SK-N-SH (cell line): ENCODE measurements at regions not wholly inside any gene's neighbourhood (a gene's known extent, or its start where the extent isn't known, plus 50 kb on each side); places are given as distances from the start of the nearest gene placed in this dataset.

ENCODE experiments used
- CTCF ChIA-PET: fragments of 300-600, 350-600 bp; formaldehyde crosslinking; extraction: SDS; loops from one replicate; lab custom pipeline; 2021; lab: Yijun Ruan, JAX
- POLR2A ChIA-PET: fragments of 350-600 bp; sonication (Branson Sonifier 250); formaldehyde crosslinking; extraction: SDS; loops from one replicate; lab custom pipeline; 2020; ENCODE audit warnings: antibody characterized with exemption, inconsistent platforms; lab: Yijun Ruan, JAX
- DNase-seq: peaks from one replicate; pipeline ENCODE4 v3.0.0; 2012
- H2AFZ ChIP-seq: fragments of 200-600 bp; sonication (generic); 2 replicates; pipeline ENCODE4 v1.8.1; 2016; ENCODE audit warnings: antibody characterized with exemption, mild to moderate bottlenecking, low read depth
- H3F3A ChIP-seq: fragments of 200-600 bp; sonication (generic); replicated peaks from 2 replicates; pipeline ENCODE3; 2016; ENCODE audit warnings: antibody characterized with exemption, mild to moderate bottlenecking; ENCODE audit not compliant: insufficient read depth
- H3K27ac ChIP-seq, 2 experiments: fragments of 200-500 bp in 1 of 2; fragments of 200-600 bp in 1 of 2; sonication (Bioruptor generic) in 1 of 2; sonication (generic), shearing (Covaris generic) in 1 of 2; 2 replicates each; pipeline versions ENCODE4 v1.5.1 to v1.6.1; 2014 to 2016; ENCODE audit warnings: low read depth in 2 of 2, inconsistent platforms in 1 of 2, low read length in 1 of 2, mild to moderate bottlenecking in 1 of 2, mixed read lengths in 1 of 2
- H3K27me3 ChIP-seq: fragments of 200-600 bp; sonication (generic), shearing (Covaris generic); 2 replicates; pipeline ENCODE4 v1.6.1; 2016; ENCODE audit warnings: mixed run types; ENCODE audit not compliant: insufficient read depth
- H3K36me3 ChIP-seq, 2 experiments: fragments of 200-500 bp in 1 of 2; fragments of 200-600 bp in 1 of 2; sonication (Bioruptor generic) in 1 of 2; sonication (generic) in 1 of 2; replicated peaks in 1 of 2; 2 replicates each; pipeline versions ENCODE3 to v1.5.1; 2014 to 2016; ENCODE audit warnings: low read length in 1 of 2, mild to moderate bottlenecking in 1 of 2; ENCODE audit not compliant: insufficient read depth in 2 of 2, control insufficient read depth in 1 of 2
- H3K4me1 ChIP-seq, 2 experiments: fragments of 200-500 bp in 1 of 2; fragments of 200-600 bp in 1 of 2; sonication (Bioruptor generic) in 1 of 2; sonication (generic), shearing (Covaris generic) in 1 of 2; 2 replicates each; pipeline versions ENCODE4 v1.5.1 to v1.6.1; 2014 to 2016; ENCODE audit warnings: low read depth in 1 of 2, low read length in 1 of 2, mixed run types in 1 of 2; ENCODE audit not compliant: insufficient read depth in 2 of 2, control insufficient read depth in 1 of 2
- H3K4me2 ChIP-seq: fragments of 200-600 bp; sonication (generic), shearing (Covaris generic); 2 replicates; pipeline ENCODE4 v1.6.1; 2017; ENCODE audit warnings: mixed run types
- H3K4me3 ChIP-seq, 2 experiments: fragments of 200-500 bp in 1 of 2; fragments of 200-600 bp in 1 of 2; sonication (Bioruptor generic) in 1 of 2; sonication (generic), shearing (Covaris generic) in 1 of 2; 2 replicates each; pipeline versions ENCODE4 v1.5.1 to v1.8.1; 2014 to 2016; ENCODE audit warnings: low read depth in 2 of 2, inconsistent platforms in 1 of 2, low read length in 1 of 2, mild to moderate bottlenecking in 1 of 2, mixed read lengths in 1 of 2, moderate library complexity in 1 of 2
- H3K79me2 ChIP-seq: fragments of 200-600 bp; sonication (generic); 2 replicates; pipeline ENCODE4 v1.8.1; 2017; ENCODE audit warnings: mild to moderate bottlenecking; ENCODE audit not compliant: insufficient read depth
- H3K9ac ChIP-seq: fragments of 200-600 bp; sonication (generic); 2 replicates; pipeline ENCODE4 v1.6.1; 2017; ENCODE audit warnings: mixed run types
- H3K9me2 ChIP-seq: fragments of 200-600 bp; sonication (generic); 2 replicates; pipeline ENCODE4 v1.6.1; 2017; ENCODE audit warnings: mixed run types
- H3K9me3 ChIP-seq: fragments of 200-600 bp; sonication (generic); 2 replicates; pipeline ENCODE4 v1.6.1; 2017; ENCODE audit warnings: mixed run types, mild to moderate bottlenecking, moderate library complexity
- H4K20me1 ChIP-seq: fragments of 200-600 bp; sonication (generic); 2 replicates; pipeline ENCODE4 v1.6.1; 2017; ENCODE audit warnings: mild to moderate bottlenecking, mixed run types; ENCODE audit not compliant: insufficient read depth
- CHD2 ChIP-seq: fragments of 150-350 bp; IDR thresholded peaks from 2 replicates; pipeline ENCODE4 v1.6.1; 2018; ENCODE audit warnings: low read length; ENCODE audit not compliant: partially characterized antibody
- ELF1 ChIP-seq: IDR thresholded peaks from 2 replicates; pipeline ENCODE4 v1.4.0; 2012
- EP300 ChIP-seq, 2 experiments: IDR thresholded peaks; 2 replicates each; pipeline versions ENCODE4 v1.4.0 to v1.6.1; 2012; ENCODE audit warnings: borderline replicate concordance in 1 of 2, low read depth in 1 of 2, low read length in 1 of 2
- EZH2phosphoT487 ChIP-seq: fragments of 200-600 bp; sonication (generic); IDR thresholded peaks from 2 replicates; pipeline ENCODE4 v1.6.1; 2017; ENCODE audit warnings: low read depth, mixed run types, mild to moderate bottlenecking, antibody characterized with exemption, moderate library complexity, borderline replicate concordance
- GABPA ChIP-seq: IDR thresholded peaks from 2 replicates; pipeline ENCODE4 v1.4.0; 2012; ENCODE audit warnings: low read depth, mild to moderate bottlenecking
- GATA2 ChIP-seq: sonication (generic); formaldehyde crosslinking; IDR thresholded peaks from 2 replicates; pipeline ENCODE4 v1.5.0; 2020; ENCODE audit warnings: mild to moderate bottlenecking, missing genetic modification reagents
- MAX ChIP-seq: IDR thresholded peaks from 2 replicates; pipeline ENCODE4 v1.4.0; 2012; ENCODE audit warnings: low read depth
- MXI1 ChIP-seq: IDR thresholded peaks from 2 replicates; pipeline ENCODE4 v1.6.1; 2012; ENCODE audit warnings: mild to moderate bottlenecking, low read depth, low read length, improper control_type of control experiment
- NFIC ChIP-seq: IDR thresholded peaks from 2 replicates; pipeline ENCODE4 v1.4.0; 2012; ENCODE audit warnings: borderline replicate concordance
- NRF1 ChIP-seq: IDR thresholded peaks from 2 replicates; pipeline ENCODE4 v1.6.1; 2012; ENCODE audit warnings: low read depth, mild to moderate bottlenecking, low read length
- PBX3 ChIP-seq: IDR thresholded peaks from 2 replicates; pipeline ENCODE4; 2012
- POLR2AphosphoS5 ChIP-seq: IDR thresholded peaks from 2 replicates; pipeline ENCODE4 v1.6.1; 2012; ENCODE audit warnings: low read depth, low read length
- RFX5 ChIP-seq: IDR thresholded peaks from 2 replicates; pipeline ENCODE4 v1.6.1; 2012; ENCODE audit warnings: mild to moderate bottlenecking, improper control_type of control experiment, low read length
- RXRA ChIP-seq: IDR thresholded peaks from 2 replicates; pipeline ENCODE4 v1.4.0; 2012; ENCODE audit warnings: low read depth, mild to moderate bottlenecking, borderline replicate concordance
- SMC3 ChIP-seq: IDR thresholded peaks from 2 replicates; pipeline ENCODE4 v1.6.1; 2012; ENCODE audit warnings: low read depth, low read length, improper control_type of control experiment
- TCF12 ChIP-seq: IDR thresholded peaks from 2 replicates; pipeline ENCODE4 v1.4.0; 2012
- USF2 ChIP-seq: fragments of 150-350 bp; IDR thresholded peaks from 2 replicates; pipeline ENCODE4 v1.6.1; 2017; ENCODE audit warnings: antibody characterized with exemption, low read length, low read depth, borderline replicate concordance
- YY1 ChIP-seq: IDR thresholded peaks from 2 replicates; pipeline ENCODE4 v1.4.0; 2012; ENCODE audit warnings: low read depth, mild to moderate bottlenecking
- WGBS: methylation state at CpG from one replicate; pipeline ENCODE4 v1.1.6; 2017; ENCODE audit warnings: low lambda C conversion rate; 5-methylcytosine and 5-hydroxymethylcytosine counted together
- TF ChIP-seq, protein P1 (sequence below): IDR thresholded peaks from 2 replicates; pipeline ENCODE4 v1.4.0; 2012; ENCODE audit warnings: low read depth, borderline replicate concordance

DNA sequence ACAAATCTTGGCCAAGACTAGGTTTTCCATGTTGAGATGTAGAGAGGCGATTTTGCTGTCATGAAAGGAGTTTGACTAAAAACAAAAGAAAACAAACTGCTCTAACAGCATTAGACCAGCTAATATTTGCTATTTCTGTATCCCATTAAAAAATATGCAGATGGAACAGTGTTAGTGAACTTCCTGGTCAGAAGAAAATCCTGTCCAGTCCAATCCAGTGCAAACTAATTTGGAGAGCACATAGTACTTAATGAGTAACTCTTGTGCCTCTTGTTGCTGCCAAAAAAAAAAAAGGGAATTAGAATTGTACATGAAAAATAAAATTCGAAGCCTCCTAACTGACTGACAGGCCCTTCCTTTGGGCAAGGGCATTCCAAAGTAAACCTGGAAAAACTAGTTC is 298.8 kb downstream of the ETNK1 start:
- Histone ChIP-seq H3K9ac (no peak overlapping the region), H3K9me3 (no peaks in the 10 kb centered on the region), H2AFZ (no peak overlapping the region), H3K79me2 (no peaks in the 10 kb centered on the region), H3K36me3 (no peaks in the 10 kb centered on the region), H3K4me1 (no peaks in the 10 kb centered on the region), H3K27me3 (no peaks in the 10 kb centered on the region), H3K4me3 (no peak overlapping the region), H3K4me2 (no peak overlapping the region), H3K9me2 (no peaks in the 10 kb centered on the region), H3F3A (no peaks in the 10 kb centered on the region), H3K27ac (no peak overlapping the region), H4K20me1 (no peaks in the 10 kb centered on the region)
- TF ChIP-seq GABPA (no peak), EP300 (IDR thresholded peaks at IDR 0.05; ENCODE audit: borderline replicate concordance in 1 of 2, low read depth in 1 of 2, low read length in 1 of 2) (no peak), SMC3 (no peak), POLR2AphosphoS5 (no peak), RFX5 (no peak), ELF1 (no peak), GATA2 (CRISPR knock-in tag) (no peak), PBX3 (no peak), MXI1 (no peak), RXRA (no peak)
- TF ChIP-seq, protein P1, sequence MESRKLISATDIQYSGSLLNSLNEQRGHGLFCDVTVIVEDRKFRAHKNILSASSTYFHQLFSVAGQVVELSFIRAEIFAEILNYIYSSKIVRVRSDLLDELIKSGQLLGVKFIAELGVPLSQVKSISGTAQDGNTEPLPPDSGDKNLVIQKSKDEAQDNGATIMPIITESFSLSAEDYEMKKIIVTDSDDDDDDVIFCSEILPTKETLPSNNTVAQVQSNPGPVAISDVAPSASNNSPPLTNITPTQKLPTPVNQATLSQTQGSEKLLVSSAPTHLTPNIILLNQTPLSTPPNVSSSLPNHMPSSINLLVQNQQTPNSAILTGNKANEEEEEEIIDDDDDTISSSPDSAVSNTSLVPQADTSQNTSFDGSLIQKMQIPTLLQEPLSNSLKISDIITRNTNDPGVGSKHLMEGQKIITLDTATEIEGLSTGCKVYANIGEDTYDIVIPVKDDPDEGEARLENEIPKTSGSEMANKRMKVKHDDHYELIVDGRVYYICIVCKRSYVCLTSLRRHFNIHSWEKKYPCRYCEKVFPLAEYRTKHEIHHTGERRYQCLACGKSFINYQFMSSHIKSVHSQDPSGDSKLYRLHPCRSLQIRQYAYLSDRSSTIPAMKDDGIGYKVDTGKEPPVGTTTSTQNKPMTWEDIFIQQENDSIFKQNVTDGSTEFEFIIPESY: no peak
- no peak for DNase-seq
- ChIA-PET POLR2A (no interaction called here), CTCF (no interaction called here)
- WGBS: 22% methylated on average over 2 of the region's 2 CpGs

DNA sequence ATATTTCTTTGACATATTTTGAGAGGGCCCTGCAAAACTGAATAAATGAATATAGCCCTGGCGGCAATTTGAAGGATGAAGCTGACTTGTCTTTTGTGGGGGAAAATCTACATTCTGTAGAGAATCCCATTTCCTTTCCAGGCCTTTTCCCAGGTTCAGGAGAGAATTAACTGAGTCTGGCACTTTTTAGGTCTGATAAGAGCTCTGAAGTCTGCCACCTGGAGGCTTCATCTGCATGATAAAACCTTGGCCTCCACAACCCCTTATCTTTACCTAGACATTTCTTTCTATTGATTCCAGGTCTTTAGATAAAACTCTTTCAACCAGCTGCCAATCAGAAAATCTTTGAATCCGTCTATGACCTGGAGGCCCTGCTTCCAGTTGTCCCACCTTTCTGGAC is 299.4 kb downstream of the ETNK1 start:
- 52% methylated on average over 2 of the region's 2 CpGs for WGBS
- H2AFZ ChIP-seq: no peak overlapping the region
- H3F3A ChIP-seq: no peaks in the 10 kb centered on the region
- H3K36me3 ChIP-seq: no peaks in the 10 kb centered on the region
- no peak for DNase-seq
- H3K79me2 ChIP-seq: no peaks in the 10 kb centered on the region
- H3K4me2 ChIP-seq: no peak overlapping the region
- H3K9me3 ChIP-seq: no peaks in the 10 kb centered on the region
- no peaks in the 10 kb centered on the region for H3K27me3 ChIP-seq
- no peak overlapping the region for H3K9ac ChIP-seq
- no peaks in the 10 kb centered on the region for H3K4me1 ChIP-seq
- ChIA-PET POLR2A (no interaction called here), CTCF (no interaction called here)
- no peaks in the 10 kb centered on the region for H3K9me2 ChIP-seq
- no peak overlapping the region for H3K27ac ChIP-seq
- TF ChIP-seq YY1: no peak
- TF ChIP-seq NRF1: no peak
- TF ChIP-seq CHD2: no peak
- no peak for TF ChIP-seq EZH2phosphoT487
- TF ChIP-seq USF2: no peak
- no peak for TF ChIP-seq MAX
- no peak for TF ChIP-seq PBX3
- no peak for TF ChIP-seq RFX5
- no peak for TF ChIP-seq TCF12
- no peak for TF ChIP-seq NFIC
- TF ChIP-seq POLR2AphosphoS5: no peak
- no peaks in the 10 kb centered on the region for H4K20me1 ChIP-seq
- H3K4me3 ChIP-seq: no peak overlapping the region
